GM13977 (cell line): ENCODE measurements at regions not wholly inside any gene's neighbourhood (a gene's known extent, or its start where the extent isn't known, plus 50 kb on each side); places are given as distances from the start of the nearest gene placed in this dataset.

Experiments used
- DNase-seq: peaks from one replicate; pipeline ENCODE4 v3.0.0; 2012; ENCODE audit warnings: low spot score
- in situ Hi-C: fragments of 300-500 bp; cut with MboI; formaldehyde crosslinking; loops from one replicate; pipeline ENCODE4 v1.12.0; 2022; ENCODE audit warnings: low sequenced_read_pairs, low pct_unique_long_range_greater_than_20kb, mixed read lengths, inconsistent platforms; ENCODE audit not compliant: unreplicated experiment
- TF ChIP-seq, protein P1 (sequence below): IDR thresholded peaks from 2 replicates; pipeline ENCODE4 v1.5.1; 2012; ENCODE audit warnings: mild to moderate bottlenecking, control low read depth; ENCODE audit not compliant: insufficient read depth; ENCODE audit errors: extremely low read depth, missing control alignments

DNA sequence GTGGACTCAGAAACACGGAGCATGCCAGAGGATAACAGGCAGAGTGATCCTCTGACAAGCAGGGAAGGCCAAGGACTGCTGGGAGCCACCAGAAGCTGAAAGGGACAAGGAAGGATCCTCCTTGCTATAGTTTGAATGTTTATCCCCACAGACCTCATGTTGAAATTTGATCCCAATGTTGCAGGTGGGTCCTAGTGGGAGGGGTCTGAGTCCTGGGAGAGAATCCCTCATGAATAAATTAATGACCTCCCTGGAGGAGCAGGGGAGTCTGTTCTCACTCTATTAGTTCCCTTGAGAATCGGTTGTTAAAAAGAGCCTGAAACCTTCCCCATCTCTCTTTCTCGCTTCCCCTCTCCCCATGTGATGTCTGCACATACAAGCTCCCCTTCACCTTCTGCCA lies 124.4 kb downstream of the FBXO15 start:
- in situ Hi-C loops = no loop called here
- DNase-seq = no peak
- TF ChIP-seq, protein P1, sequence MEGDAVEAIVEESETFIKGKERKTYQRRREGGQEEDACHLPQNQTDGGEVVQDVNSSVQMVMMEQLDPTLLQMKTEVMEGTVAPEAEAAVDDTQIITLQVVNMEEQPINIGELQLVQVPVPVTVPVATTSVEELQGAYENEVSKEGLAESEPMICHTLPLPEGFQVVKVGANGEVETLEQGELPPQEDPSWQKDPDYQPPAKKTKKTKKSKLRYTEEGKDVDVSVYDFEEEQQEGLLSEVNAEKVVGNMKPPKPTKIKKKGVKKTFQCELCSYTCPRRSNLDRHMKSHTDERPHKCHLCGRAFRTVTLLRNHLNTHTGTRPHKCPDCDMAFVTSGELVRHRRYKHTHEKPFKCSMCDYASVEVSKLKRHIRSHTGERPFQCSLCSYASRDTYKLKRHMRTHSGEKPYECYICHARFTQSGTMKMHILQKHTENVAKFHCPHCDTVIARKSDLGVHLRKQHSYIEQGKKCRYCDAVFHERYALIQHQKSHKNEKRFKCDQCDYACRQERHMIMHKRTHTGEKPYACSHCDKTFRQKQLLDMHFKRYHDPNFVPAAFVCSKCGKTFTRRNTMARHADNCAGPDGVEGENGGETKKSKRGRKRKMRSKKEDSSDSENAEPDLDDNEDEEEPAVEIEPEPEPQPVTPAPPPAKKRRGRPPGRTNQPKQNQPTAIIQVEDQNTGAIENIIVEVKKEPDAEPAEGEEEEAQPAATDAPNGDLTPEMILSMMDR = no peak

DNA sequence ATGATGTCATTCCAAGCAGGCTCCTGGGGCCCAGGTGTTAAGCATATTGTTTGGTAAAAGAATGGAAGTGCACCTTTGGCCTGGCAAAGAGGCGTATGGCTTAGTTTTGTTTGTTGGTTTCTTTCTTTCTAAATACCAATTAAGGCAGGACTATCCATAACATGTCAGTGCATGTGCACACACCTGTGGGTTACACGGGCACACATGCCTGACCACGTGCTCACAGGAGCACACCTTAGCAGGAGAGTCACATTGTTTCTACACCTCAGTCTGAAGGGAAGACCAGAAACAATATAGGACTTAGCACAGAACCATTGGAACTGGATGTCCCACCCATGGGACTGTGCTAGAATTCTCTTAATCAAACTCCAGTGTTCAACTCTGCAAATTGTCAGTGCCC lies 127.8 kb downstream of the FBXO15 start:
- in situ Hi-C loops = no loop called here
- DNase-seq = no peak
- TF ChIP-seq, protein P1 = no peak

DNA sequence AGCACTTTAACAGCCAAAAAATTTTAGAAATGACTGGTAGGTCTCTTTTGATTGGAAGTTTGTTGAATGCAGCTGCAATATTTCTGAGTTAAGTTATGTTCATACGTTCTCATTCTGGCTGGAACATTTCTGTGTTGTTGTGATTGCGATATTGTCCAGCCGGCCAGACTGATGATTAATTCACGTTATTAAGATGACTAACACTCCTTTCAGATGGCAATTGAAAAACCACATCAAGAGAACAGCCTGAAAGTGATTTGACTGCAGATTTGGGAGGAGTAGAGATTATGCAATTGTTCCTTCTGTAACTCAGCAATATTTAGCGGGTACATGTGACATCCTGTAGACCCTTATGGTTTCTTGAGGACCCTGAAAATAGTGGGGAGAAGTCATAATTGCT lies 133.7 kb downstream of the FBXO15 start:
- in situ Hi-C loops = no loop called here
- no peak for DNase-seq

DNA sequence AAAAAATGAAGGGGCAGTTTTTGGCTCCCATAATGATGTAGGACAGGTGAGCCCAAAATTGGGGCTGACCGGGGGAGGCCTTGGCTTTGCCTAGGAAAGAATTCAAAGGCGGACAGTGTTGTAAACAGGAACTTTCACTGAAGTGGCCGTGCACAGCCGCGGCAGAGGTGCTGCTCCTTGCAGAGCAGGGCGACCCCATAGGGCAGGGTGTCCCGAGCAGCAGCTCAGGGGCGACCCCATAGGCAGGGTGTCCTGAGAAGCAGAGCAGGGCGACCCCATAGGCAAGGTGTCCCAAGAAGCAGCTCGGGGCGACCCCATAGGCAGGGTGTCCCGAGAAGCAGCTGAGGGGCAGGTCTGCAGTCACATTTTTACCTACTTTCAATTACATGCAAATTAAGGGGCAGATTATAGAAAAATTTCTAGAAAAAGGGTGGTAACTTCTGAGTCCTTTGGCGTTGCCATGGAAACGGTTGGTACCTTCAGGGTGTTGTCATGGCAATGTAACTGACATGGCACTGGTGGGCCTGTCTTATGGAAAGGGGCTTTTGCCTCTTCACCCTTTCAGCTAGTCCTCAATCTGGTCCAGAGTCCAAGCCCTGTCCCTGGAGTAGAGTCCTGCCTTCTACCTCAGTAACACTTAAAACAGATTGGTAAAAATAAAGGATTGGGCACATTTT lies 134.5 kb downstream of the FBXO15 start:
- in situ Hi-C loops = no loop called here
- DNase-seq = no peak
- TF ChIP-seq, protein P1 = no peak

More for the DNA sequence above, 133.7 kb downstream of the FBXO15 start:
- TF ChIP-seq, protein P1 = no peak

DNA sequence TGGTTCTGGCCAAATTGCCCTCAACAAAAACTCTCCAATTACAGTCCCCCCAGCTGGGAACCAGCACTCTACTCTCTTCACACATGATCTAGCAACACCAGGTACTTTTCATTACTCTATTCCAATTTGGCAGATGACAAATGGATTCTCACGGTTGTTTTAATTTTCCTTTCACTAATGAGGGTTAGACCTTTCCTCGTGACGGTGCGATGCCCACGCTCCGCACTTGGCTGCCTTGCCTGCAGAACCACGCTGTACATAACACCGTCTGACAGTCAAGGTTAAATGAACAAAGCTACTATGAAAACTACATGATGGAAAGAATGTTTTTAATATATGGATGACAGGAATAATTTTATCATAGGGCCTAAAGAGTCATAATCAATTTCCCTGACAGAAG lies 141.5 kb downstream of the FBXO15 start:
- in situ Hi-C loops = no loop called here
- DNase-seq = no peak
- TF ChIP-seq, protein P1 = no peak

DNA sequence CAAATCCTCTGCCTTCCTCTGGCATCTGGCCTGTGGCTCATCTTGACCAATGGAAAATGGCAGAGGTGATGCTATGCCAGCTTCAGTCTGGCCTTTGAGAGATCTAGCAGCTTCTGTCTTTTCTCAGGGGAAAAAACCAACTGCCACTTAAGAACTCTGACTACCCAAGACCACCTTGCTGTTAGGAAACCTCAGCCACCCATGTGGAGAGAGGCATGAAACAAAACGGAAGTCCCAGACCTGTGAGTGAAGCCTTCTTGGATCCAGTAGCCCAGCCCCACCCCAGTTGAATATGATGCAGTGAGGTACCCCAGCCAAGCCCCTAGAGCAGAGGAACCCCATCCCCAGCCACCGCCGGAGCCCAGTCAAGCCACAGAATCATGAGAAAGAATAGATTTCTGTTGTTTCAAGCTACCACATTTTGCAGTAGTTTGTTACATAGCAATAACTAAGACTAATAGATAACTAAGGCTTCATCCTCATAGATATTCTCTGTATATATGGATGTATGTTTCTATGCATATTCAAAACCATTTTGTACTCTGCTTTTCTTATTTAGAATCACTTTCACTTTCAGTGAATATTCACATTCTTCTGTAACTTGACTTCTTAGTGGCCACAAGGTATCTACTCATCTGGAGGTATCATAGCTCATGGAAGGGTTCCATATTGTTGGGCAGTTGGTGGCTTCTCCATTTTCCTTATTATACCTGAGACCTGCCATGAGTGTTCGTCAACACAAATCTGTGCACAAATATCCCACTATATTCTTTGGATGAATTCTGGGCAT lies 142.1 kb downstream of the FBXO15 start:
- TF ChIP-seq, protein P1 = no peak
- in situ Hi-C loops = no loop called here
- no peak for DNase-seq
